Activated T-helper 1 cell treated with anti-CD3 and anti-CD28 coated beads, Interleukin-12 subunit alpha, Interleukin-12 subunit beta, Interleukin-2, Interleukin-4 antibody, amounts not matched to agents 30 ng/mL and 10 ng/mL and 1 ng/mL, durations not matched to agents 14 hours and 24 hours and 36 hours (primary cell): ENCODE measurements at regions not wholly inside any gene's neighbourhood (a gene's known extent, or its start where the extent isn't known, plus 50 kb on each side); places are given as distances from the start of the nearest gene placed in this dataset.

ENCODE experiments used
- DNase-seq: peaks from one replicate; pipeline ENCODE4 v3.0.0; 2021; ENCODE audit warnings: low spot score
- H3K27ac Mint-ChIP-seq: one replicate; pipeline ENCODE4 v1.8.0; 2021; ENCODE audit warnings: mild to moderate bottlenecking, mixed read lengths
- H3K27me3 Mint-ChIP-seq: one replicate; pipeline ENCODE4 v1.8.0; 2022; ENCODE audit warnings: mild to moderate bottlenecking, moderate library complexity, mixed read lengths; ENCODE audit not compliant: insufficient read depth
- H3K36me3 Mint-ChIP-seq: one replicate; pipeline ENCODE4 v1.8.0; 2021; ENCODE audit warnings: low read depth, mixed read lengths
- H3K4me1 Mint-ChIP-seq: one replicate; pipeline ENCODE4 v1.8.0; 2021; ENCODE audit warnings: low read depth, mixed read lengths
- H3K4me3 Mint-ChIP-seq: one replicate; pipeline ENCODE4 v1.8.0; 2021; ENCODE audit warnings: mild to moderate bottlenecking, moderate library complexity, mixed read lengths
- H3K9me3 Mint-ChIP-seq: one replicate; pipeline ENCODE4 v1.8.0; 2021; ENCODE audit warnings: mixed read lengths
- intact Hi-C: fragments of 100-400 bp; cut with micrococcal nuclease; formaldehyde crosslinking; loops from one replicate; pipeline ENCODE4 v1.15.1; 2024

DNA sequence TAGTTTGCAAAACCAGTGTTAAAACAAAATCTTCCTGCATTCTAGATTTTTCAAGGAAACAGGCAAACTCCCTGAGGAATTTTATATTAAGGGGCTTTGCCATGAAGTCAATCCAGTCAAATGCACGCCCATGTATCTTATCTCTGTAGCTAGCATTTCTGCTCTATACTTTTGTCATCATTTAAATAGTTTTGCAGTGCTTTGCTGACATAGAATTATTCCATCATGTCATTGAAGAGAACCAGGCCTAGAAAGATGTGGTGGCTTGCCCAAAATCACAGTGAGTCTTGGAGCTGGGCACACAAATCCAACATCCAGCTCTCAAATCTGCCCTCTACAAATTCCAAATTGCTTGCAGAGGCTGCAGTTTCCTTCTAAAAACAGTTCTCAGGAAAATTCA, 66.7 kb upstream of the LNX1 start:
- no peaks in the 10 kb centered on the region for H3K4me1 Mint-ChIP-seq
- intact Hi-C loops = no loop called here
- no peak overlapping the region for H3K27ac Mint-ChIP-seq
- no peaks in the 10 kb centered on the region for H3K9me3 Mint-ChIP-seq
- no peak for DNase-seq
- no peaks in the 10 kb centered on the region for H3K27me3 Mint-ChIP-seq
- no peak overlapping the region for H3K4me3 Mint-ChIP-seq
- no peaks in the 10 kb centered on the region for H3K36me3 Mint-ChIP-seq

DNA sequence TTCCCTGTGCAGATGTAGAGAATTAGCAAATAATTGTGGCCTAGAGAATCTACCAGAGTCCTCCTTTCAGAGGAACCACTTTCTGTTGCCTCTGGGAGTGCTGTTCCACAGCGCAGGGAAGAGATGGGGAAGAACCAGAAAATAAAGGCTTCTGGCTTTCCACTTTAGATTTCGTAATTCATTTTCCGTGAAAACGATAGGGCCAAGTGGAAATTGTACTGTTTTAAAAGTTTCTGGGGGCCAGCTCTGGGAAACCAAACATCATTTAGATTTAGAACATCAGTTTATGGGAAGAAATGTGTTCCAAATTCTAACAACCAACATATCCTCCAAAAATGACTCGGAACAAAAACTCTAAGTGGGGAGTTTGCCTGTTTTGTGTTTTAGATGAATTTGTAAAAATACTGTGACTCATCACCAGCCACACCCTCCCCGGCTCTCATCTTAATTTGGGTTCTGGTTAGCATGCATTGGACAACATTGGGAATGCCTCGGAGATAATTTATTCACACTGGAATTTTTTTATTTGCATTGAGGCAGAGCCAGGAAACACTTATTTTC, 65.2 kb upstream of the LNX1 start:
- Mint-ChIP-seq H3K9me3 (no peaks in the 10 kb centered on the region), H3K36me3 (no peaks in the 10 kb centered on the region), H3K4me1 (no peaks in the 10 kb centered on the region), H3K4me3 (no peak overlapping the region), H3K27ac (no peak overlapping the region), H3K27me3 (no peaks in the 10 kb centered on the region)
- intact Hi-C loops = no loop called here
- DNase-seq = no peak

DNA sequence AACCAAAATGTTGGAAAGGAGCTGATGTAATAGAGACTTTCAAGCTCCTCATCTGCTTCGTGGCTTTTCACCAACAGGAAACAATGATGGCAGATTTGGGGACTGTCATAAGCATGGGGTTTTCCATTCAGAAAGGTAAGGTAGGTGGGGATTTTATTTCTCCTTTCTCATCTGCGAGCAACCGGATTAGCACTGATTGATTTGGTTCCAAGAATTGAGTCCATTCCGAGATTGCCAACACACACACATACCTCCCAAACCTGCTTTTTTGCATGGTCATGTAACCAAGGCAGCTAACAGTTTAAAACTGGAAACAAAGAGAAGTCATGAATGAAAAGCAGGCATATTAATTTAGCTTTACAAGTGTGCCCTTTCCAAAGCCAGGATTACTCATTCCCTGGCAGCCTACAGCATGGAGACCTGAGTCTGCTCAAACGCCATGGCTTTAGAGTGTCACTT, 63.0 kb upstream of the LNX1 start:
- DNase-seq = no peak
- no peaks in the 10 kb centered on the region for H3K36me3 Mint-ChIP-seq
- H3K9me3 Mint-ChIP-seq = no peaks in the 10 kb centered on the region
- H3K27ac Mint-ChIP-seq = no peak overlapping the region
- H3K4me3 Mint-ChIP-seq = no peak overlapping the region
- H3K4me1 Mint-ChIP-seq = no peaks in the 10 kb centered on the region
- intact Hi-C loops = no loop called here
- no peaks in the 10 kb centered on the region for H3K27me3 Mint-ChIP-seq

DNA sequence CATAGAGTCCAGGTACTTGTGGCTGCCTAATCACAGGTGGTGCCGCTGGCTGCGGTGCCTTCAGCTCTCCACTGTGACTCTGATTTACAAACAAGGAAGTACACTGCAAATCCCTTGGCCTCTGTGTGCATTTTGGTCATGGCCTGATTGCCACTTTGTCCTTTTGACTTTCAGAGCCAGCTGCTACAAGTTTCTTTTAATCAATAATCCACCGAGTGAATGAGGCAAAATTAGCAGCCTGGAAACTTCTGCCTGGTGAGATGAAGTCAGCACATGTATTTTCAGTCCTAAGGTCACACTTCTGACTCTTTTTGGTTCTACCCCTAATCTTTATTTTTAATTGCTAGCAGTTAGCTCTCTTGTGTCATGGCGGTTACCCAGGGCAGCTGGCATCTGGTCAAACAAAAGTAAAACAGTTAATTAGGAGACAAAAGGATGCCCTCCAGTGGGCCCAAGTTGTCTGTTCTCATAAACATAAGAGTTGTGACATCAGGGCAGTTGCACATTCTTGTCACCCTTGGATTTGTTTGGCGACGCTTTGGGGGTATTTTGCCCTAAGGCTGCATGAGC, 62.3 kb upstream of the LNX1 start:
- intact Hi-C loops = no loop called here
- H3K4me1 Mint-ChIP-seq = no peaks in the 10 kb centered on the region
- H3K4me3 Mint-ChIP-seq = no peak overlapping the region
- no peak for DNase-seq
- no peaks in the 10 kb centered on the region for H3K36me3 Mint-ChIP-seq
- no peak overlapping the region for H3K27ac Mint-ChIP-seq
- H3K27me3 Mint-ChIP-seq = no peaks in the 10 kb centered on the region
- no peaks in the 10 kb centered on the region for H3K9me3 Mint-ChIP-seq

DNA sequence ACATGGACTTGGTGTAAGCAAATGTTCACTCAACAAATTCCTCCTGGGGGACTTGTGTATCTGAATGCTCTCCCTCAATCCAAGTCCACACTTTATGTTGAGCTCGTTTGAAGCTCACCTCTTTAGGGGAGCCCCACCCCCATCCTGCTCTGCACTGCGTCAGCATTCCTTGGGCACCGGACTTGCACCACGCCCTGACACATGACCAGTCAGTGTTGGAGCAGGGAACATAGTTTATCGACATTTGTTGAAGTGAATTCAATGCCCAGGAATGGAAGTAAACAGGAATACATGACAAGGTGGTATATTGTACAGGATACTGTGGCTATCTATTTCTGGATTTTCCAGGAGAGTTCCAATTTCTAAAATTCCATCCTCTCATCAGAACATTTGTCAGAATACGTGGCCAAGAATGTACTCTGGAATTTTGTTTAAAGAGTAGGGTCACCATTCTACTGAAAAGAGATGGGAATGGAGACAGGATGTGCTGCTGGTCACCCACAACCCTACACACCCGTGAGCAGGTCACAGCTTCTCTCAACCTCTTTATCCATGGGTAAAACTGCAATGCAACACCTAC, 60.0 kb upstream of the LNX1 start:
- H3K9me3 Mint-ChIP-seq = no peaks in the 10 kb centered on the region
- no peak for DNase-seq

DNA sequence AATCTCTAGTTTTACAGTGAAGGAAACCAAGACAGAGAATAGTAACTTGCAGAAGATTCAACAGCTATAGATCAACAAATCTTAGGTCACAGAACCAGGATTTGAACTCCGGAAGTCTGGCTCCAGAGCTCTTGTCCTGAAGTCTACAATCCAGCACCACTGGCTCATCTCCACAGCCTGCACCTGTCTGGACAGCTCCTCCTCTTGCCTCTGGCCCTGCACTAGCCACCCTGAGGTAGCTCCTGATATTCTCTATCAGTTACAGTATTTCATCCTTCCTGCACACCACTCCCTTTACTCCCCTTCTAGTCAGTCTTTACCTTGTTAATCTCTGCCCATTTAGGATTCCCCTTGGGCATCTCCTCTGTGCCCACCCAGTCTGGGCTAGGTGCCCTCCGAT, 58.1 kb upstream of the LNX1 start:
- Mint-ChIP-seq H3K27ac (no peak overlapping the region), H3K4me3 (no peak overlapping the region), H3K27me3 (peaks cover 2% of the 10 kb centered on the region), H3K9me3 (no peaks in the 10 kb centered on the region), H3K4me1 (no peaks in the 10 kb centered on the region), H3K36me3 (no peaks in the 10 kb centered on the region)
- intact Hi-C loops = no loop called here
- no peak for DNase-seq

More for the DNA sequence above, 60.0 kb upstream of the LNX1 start:
- intact Hi-C loops = no loop called here
- Mint-ChIP-seq H3K36me3 (no peaks in the 10 kb centered on the region), H3K27ac (no peak overlapping the region), H3K4me1 (no peaks in the 10 kb centered on the region), H3K4me3 (no peak overlapping the region), H3K27me3 (no peaks in the 10 kb centered on the region)

DNA sequence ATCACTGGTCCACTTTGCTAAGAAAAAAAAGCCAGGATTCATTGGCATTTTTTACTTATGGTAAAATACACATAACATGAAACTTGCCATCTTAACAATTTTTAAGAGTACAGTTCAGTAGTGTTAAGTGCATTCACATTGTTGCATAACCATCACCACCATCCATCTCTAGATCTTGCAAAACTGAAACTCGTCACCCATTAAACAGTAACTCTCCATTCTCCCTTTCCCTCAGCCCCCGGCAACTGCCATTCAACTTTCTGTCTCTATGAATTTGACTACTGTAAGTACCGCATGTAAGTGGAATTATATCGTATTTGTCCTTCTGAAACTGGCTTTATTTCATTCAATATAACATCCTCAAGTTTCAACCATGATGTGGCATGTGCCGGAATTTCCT, 56.3 kb upstream of the LNX1 start:
- Mint-ChIP-seq H3K36me3 (no peaks in the 10 kb centered on the region), H3K4me1 (no peaks in the 10 kb centered on the region), H3K27ac (no peak overlapping the region), H3K9me3 (no peaks in the 10 kb centered on the region), H3K27me3 (peaks cover 2% of the 10 kb centered on the region), H3K4me3 (no peak overlapping the region)
- intact Hi-C loops = no loop called here
- DNase-seq = no peak

DNA sequence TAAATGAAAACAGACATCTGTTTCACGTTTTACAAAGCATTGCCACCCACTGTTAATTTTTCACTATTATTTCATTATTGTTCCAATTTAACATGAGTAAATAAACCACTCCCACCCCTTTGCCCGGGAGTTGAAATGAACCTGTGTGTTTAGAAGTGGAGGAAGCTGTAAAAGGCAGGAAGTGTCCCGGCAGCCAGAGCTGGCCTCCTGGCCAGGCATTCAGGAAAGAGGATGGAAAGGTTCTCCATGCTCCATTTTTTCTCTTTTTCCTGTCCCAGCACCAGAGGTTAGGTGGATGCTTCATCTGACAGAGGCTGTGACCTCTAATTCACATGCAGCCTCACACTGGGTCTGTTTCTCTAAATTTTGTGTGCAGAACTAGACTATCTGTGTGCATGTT, 55.5 kb upstream of the LNX1 start:
- Mint-ChIP-seq H3K4me1 (no peaks in the 10 kb centered on the region), H3K4me3 (no peak overlapping the region), H3K27ac (no peak overlapping the region), H3K27me3 (peaks cover 2% of the 10 kb centered on the region), H3K36me3 (no peaks in the 10 kb centered on the region), H3K9me3 (no peaks in the 10 kb centered on the region)
- no peak for DNase-seq
- intact Hi-C loops = no loop called here

DNA sequence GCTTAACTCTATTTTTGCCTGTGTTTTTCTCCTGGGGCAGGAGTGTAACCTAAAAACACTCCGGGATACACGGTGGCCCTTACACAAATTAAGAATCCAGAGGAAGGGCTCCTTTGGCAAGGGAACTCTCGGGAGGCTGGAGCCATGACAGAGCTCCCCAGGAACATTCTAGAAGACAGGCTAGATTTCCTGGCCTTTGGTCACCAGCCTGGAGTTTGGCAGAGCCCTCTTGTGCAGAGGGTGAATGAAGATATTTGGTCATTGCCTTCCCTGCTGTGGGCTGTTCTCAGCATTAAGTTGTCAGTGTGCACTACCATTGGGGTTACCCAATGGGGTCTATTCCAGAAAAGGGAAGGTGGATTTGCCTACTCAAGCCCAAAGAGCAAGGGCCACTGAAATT, 53.8 kb upstream of the LNX1 start:
- H3K4me1 Mint-ChIP-seq = no peaks in the 10 kb centered on the region
- DNase-seq = no peak
- no peak overlapping the region for H3K4me3 Mint-ChIP-seq
- no peak overlapping the region for H3K27ac Mint-ChIP-seq
- no peaks in the 10 kb centered on the region for H3K9me3 Mint-ChIP-seq
- intact Hi-C loops = no loop called here
- H3K27me3 Mint-ChIP-seq = peaks cover 2% of the 10 kb centered on the region
- no peaks in the 10 kb centered on the region for H3K36me3 Mint-ChIP-seq

DNA sequence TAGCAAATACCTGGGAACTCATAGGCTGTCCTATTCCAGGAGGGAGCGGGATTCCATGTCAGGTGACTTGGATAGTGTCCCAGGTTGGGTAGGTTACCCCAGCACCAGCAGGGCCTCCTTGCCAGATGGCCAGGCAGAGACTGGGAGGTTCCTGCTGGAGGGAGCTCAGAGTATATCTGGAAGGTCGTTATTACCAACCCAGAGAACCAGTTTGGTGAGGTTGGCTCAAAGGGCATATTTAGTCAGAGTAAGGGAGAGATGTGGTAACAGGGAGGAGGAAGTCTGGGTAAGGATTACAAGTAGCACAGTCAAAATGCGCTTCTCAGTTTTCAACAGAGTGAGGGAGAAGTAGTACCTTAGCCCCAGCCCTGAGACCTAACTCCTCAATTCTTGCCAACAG, 53.3 kb upstream of the LNX1 start:
- DNase-seq = no peak
- H3K4me1 Mint-ChIP-seq = no peaks in the 10 kb centered on the region
- no peak overlapping the region for H3K27ac Mint-ChIP-seq

More for the DNA sequence above, 53.3 kb upstream of the LNX1 start:
- no peaks in the 10 kb centered on the region for H3K36me3 Mint-ChIP-seq
- intact Hi-C loops = no loop called here
- H3K4me3 Mint-ChIP-seq = no peak overlapping the region
- peaks cover 2% of the 10 kb centered on the region for H3K27me3 Mint-ChIP-seq
- H3K9me3 Mint-ChIP-seq = no peaks in the 10 kb centered on the region
